WTC11 (cell line): ENCODE measurements at regions not wholly inside any gene's neighbourhood (a gene's known extent, or its start where the extent isn't known, plus 50 kb on each side); places are given as distances from the start of the nearest gene placed in this dataset.

ENCODE experiments used
- ATAC-seq: fragments of 200-7000 bp; cut with Tn5 transposase; 2 replicates; pipeline ENCODE4 v1.10.0; 2021; ENCODE audit warnings: mild to moderate bottlenecking, moderate library complexity
- CTCF ChIA-PET: fragments of 300-600 bp; sonication (Branson Sonifier 250); formaldehyde crosslinking; loops from one replicate; lab custom pipeline; 2021; ENCODE audit warnings: antibody characterized with exemption; lab: Charles Lee
- POLR2A ChIA-PET: fragments of 350-600 bp; sonication (Branson Sonifier 250); formaldehyde crosslinking; loops from one replicate; lab custom pipeline; 2021; ENCODE audit warnings: antibody characterized with exemption; lab: Charles Lee
- DNase-seq: peaks from one replicate; pipeline ENCODE4 v3.0.0; 2021; ENCODE audit warnings: low spot score
- H3K27ac Mint-ChIP-seq: 2 replicates; pipeline ENCODE4 v1.8.0; 2021; ENCODE audit warnings: mixed read lengths
- H3K27me3 Mint-ChIP-seq: 2 replicates; pipeline ENCODE4 v1.8.0; 2021; ENCODE audit warnings: low read depth, mild to moderate bottlenecking, moderate library complexity, mixed read lengths
- H3K36me3 Mint-ChIP-seq: 2 replicates; pipeline ENCODE4 v1.8.0; 2021; ENCODE audit warnings: mixed read lengths
- H3K4me1 Mint-ChIP-seq: 2 replicates; pipeline ENCODE4 v1.8.0; 2022; ENCODE audit warnings: mixed read lengths
- H3K4me3 Mint-ChIP-seq: 2 replicates; pipeline ENCODE4 v1.8.0; 2021; ENCODE audit warnings: mild to moderate bottlenecking, moderate library complexity, mixed read lengths
- H3K9me3 Mint-ChIP-seq: 2 replicates; pipeline ENCODE4 v1.8.0; 2021; ENCODE audit warnings: mixed read lengths
- ARID4B ChIP-seq: sonication (generic); formaldehyde crosslinking; IDR thresholded peaks from 2 replicates; pipeline ENCODE4 v1.8.0; 2023; ENCODE audit warnings: missing genetic modification reagents, mild to moderate bottlenecking, borderline replicate concordance
- ATF1 ChIP-seq: sonication (generic); formaldehyde crosslinking; IDR thresholded peaks from 2 replicates; pipeline ENCODE4 v1.8.1; 2023; ENCODE audit warnings: mild to moderate bottlenecking, moderate library complexity, missing genetic modification reagents
- CREM ChIP-seq: sonication (generic); formaldehyde crosslinking; IDR thresholded peaks from 2 replicates; pipeline ENCODE4 v1.8.1; 2022; ENCODE audit warnings: mild to moderate bottlenecking, missing genetic modification reagents, moderate library complexity
- E2F4 ChIP-seq: sonication (generic); formaldehyde crosslinking; IDR thresholded peaks from 2 replicates; pipeline ENCODE4 v1.8.1; 2022; ENCODE audit warnings: low read depth, mild to moderate bottlenecking, moderate library complexity, missing genetic modification reagents, borderline replicate concordance
- E2F5 ChIP-seq: sonication (generic); formaldehyde crosslinking; IDR thresholded peaks from 2 replicates; pipeline ENCODE4 v1.8.1; 2022; ENCODE audit warnings: mild to moderate bottlenecking, moderate library complexity, missing genetic modification reagents
- ETV6 ChIP-seq: sonication (generic); formaldehyde crosslinking; IDR thresholded peaks from 2 replicates; pipeline ENCODE4 v1.8.1; 2022; ENCODE audit warnings: mild to moderate bottlenecking, missing genetic modification reagents
- FOXP1 ChIP-seq: sonication (generic); formaldehyde crosslinking; IDR thresholded peaks from 2 replicates; pipeline ENCODE4 v1.8.0; 2022; ENCODE audit warnings: missing genetic modification reagents, mild to moderate bottlenecking, moderate library complexity, borderline replicate concordance
- JUN ChIP-seq: sonication (generic); formaldehyde crosslinking; IDR thresholded peaks from 2 replicates; pipeline ENCODE4 v1.8.0; 2023; ENCODE audit warnings: mild to moderate bottlenecking, missing genetic modification reagents
- MYBL2 ChIP-seq: sonication (generic); formaldehyde crosslinking; IDR thresholded peaks from 2 replicates; pipeline ENCODE4 v1.8.1; 2023; ENCODE audit warnings: mild to moderate bottlenecking, moderate library complexity, missing genetic modification reagents
- NFATC4 ChIP-seq: fragments of 250-450 bp; sonication (Bioruptor Pico); IDR thresholded peaks from 2 replicates; pipeline ENCODE4 v1.9.0; 2021; ENCODE audit warnings: mild to moderate bottlenecking
- NFYB ChIP-seq: sonication (generic); formaldehyde crosslinking; conservative IDR thresholded peaks from 2 replicates; pipeline ENCODE4 v1.8.0; 2022; ENCODE audit warnings: low read depth, missing genetic modification reagents
- NR1H2 ChIP-seq: sonication (generic); formaldehyde crosslinking; IDR thresholded peaks from 2 replicates; pipeline ENCODE4 v1.9.0; 2021; ENCODE audit warnings: mild to moderate bottlenecking, moderate library complexity, missing genetic modification reagents
- NR3C1 ChIP-seq: sonication (generic); formaldehyde crosslinking; conservative IDR thresholded peaks from 2 replicates; pipeline ENCODE4 v1.8.1; 2023; ENCODE audit warnings: low read depth, mild to moderate bottlenecking, missing genetic modification reagents
- OVOL2 ChIP-seq: fragments of 250-450 bp; sonication (Bioruptor Pico); IDR thresholded peaks from 2 replicates; pipeline ENCODE4 v1.9.0; 2021; ENCODE audit warnings: mild to moderate bottlenecking, borderline replicate concordance
- SP1 ChIP-seq: sonication (generic); formaldehyde crosslinking; conservative IDR thresholded peaks from 2 replicates; pipeline ENCODE4 v1.8.1; 2022; ENCODE audit warnings: missing genetic modification reagents
- TCF7 ChIP-seq: sonication (generic); formaldehyde crosslinking; IDR thresholded peaks from 2 replicates; pipeline ENCODE4 v1.8.0; 2022; ENCODE audit warnings: mild to moderate bottlenecking, low read depth, missing genetic modification reagents, moderate library complexity
- USF2 ChIP-seq: sonication (generic); formaldehyde crosslinking; IDR thresholded peaks from 2 replicates; pipeline ENCODE4 v1.8.1; 2023; ENCODE audit warnings: mild to moderate bottlenecking, missing genetic modification reagents, moderate library complexity
- ZBTB21 ChIP-seq: sonication (generic); formaldehyde crosslinking; IDR thresholded peaks from 2 replicates; pipeline ENCODE4 v1.8.1; 2023; ENCODE audit warnings: mild to moderate bottlenecking, missing genetic modification reagents, borderline replicate concordance
- ZNF121 ChIP-seq: sonication (generic); formaldehyde crosslinking; IDR thresholded peaks from 2 replicates; pipeline ENCODE4 v1.8.0; 2023; ENCODE audit warnings: missing genetic modification reagents
- ZNF281 ChIP-seq: sonication (generic); formaldehyde crosslinking; IDR thresholded peaks from 2 replicates; pipeline ENCODE4 v1.8.0; 2023; ENCODE audit warnings: mild to moderate bottlenecking, missing genetic modification reagents

- TF ChIP-seq OVOL2 (CRISPR knock-in tag) (no peak), ZNF121 (CRISPR knock-in tag) (no peak), FOXP1 (no peak)
These were observed 268.6 kb upstream of the VCX start (continued) for GRCh38 chrX:7574325-7574724.

- ATAC-seq, result no peak
- POLR2A ChIA-PET, result no interaction called here
- Mint-ChIP-seq H3K27me3 (no peaks in the 10 kb centered on the region), H3K9me3 (no peaks in the 10 kb centered on the region), H3K4me1 (no peaks in the 10 kb centered on the region), H3K4me3 (no peak overlapping the region), H3K27ac (no peak overlapping the region), H3K36me3 (no peaks in the 10 kb centered on the region)
- no peak for TF ChIP-seq NR3C1 (CRISPR knock-in tag)
- TF ChIP-seq SP1, result no peak
- no peak for TF ChIP-seq ARID4B (CRISPR knock-in tag)
- no peak for TF ChIP-seq ZNF281 (CRISPR knock-in tag)
- TF ChIP-seq E2F5, result no peak
- no peak for TF ChIP-seq NR1H2 (CRISPR knock-in tag)
- TF ChIP-seq ZBTB21 (CRISPR knock-in tag), result no peak
- TF ChIP-seq E2F4, result no peak
- no peak for DNase-seq
- CTCF ChIA-PET, result no interaction called here
These were observed 272.4 kb upstream of the VCX start for GRCh38 chrX:7570432-7571029.

- Mint-ChIP-seq H3K4me1 (no peaks in the 10 kb centered on the region), H3K9me3 (no peaks in the 10 kb centered on the region), H3K27ac (no peak overlapping the region), H3K27me3 (no peaks in the 10 kb centered on the region), H3K36me3 (no peaks in the 10 kb centered on the region), H3K4me3 (no peak overlapping the region)
- DNase-seq, result no peak
- CTCF ChIA-PET, result no interaction called here
- POLR2A ChIA-PET, result no interaction called here
- ATAC-seq, result no peak
- TF ChIP-seq JUN (CRISPR knock-in tag) (no peak), ARID4B (CRISPR knock-in tag) (no peak), ATF1 (CRISPR knock-in tag) (no peak), NFYB (CRISPR knock-in tag) (no peak), MYBL2 (CRISPR knock-in tag) (no peak), CREM (CRISPR knock-in tag) (no peak), TCF7 (CRISPR knock-in tag) (no peak), ETV6 (CRISPR knock-in tag) (no peak), ZBTB21 (CRISPR knock-in tag) (no peak), NFATC4 (CRISPR knock-in tag) (no peak), USF2 (CRISPR knock-in tag) (no peak)
These were observed 274.4 kb upstream of the VCX start for GRCh38 chrX:7568597-7568996.
